Left lobe of liver (tissue), 2 donors: ENCODE measurements at regions not wholly inside any gene's neighbourhood (a gene's known extent, or its start where the extent isn't known, plus 50 kb on each side); places are given as distances from the start of the nearest gene placed in this dataset.

Source experiments
- ATAC-seq: fragments of 200-7000 bp; cut with Tn5 transposase; one replicate; pipeline ENCODE4 v1.9.1; 2020; ENCODE audit warnings: mild to moderate bottlenecking, moderate library complexity
- DNase-seq: peaks from one replicate; pipeline ENCODE4 v3.0.0-alpha.2; 2020; ENCODE audit warnings: low spot score
- donor health status: DM: no; HTN: no; CAD: no; lungs with moderate emphysema.
- donor health status: DM: no; HTN: yes; CAD: no.

- DNase-seq (no peak), ATAC-seq (no peak)
Measured at GRCh38 chr4:181157647-181158046, 1085.6 kb upstream of the TENM3 start.

GRCh38 chr4:181158971-181159370 is 1084.2 kb upstream of the TENM3 start:
- DNase-seq (no peak), ATAC-seq (no peak)

- ATAC-seq (no peak), DNase-seq (no peak)
Measured at GRCh38 chr4:181161669-181162068, 1081.5 kb upstream of the TENM3 start.

GRCh38 chr4:181162266-181162665 is 1080.9 kb upstream of the TENM3 start:
- no peak for ATAC-seq
- DNase-seq: no peak

GRCh38 chr4:181162676-181163075 is 1080.5 kb upstream of the TENM3 start:
- no peak for ATAC-seq
- no peak for DNase-seq

- DNase-seq: no peak
Measured at GRCh38 chr4:181166742-181167399, 1076.3 kb upstream of the TENM3 start.

GRCh38 chr4:181168011-181168805 is 1075.0 kb upstream of the TENM3 start:
- ATAC-seq (no peak), DNase-seq (no peak)

More at GRCh38 chr4:181166742-181167399, 1076.3 kb upstream of the TENM3 start:
- ATAC-seq: no peak

- DNase-seq (no peak), ATAC-seq (no peak)
Measured at GRCh38 chr4:181173046-181173445, 1070.2 kb upstream of the TENM3 start.

- ATAC-seq (no peak), DNase-seq (no peak)
Measured at GRCh38 chr4:181176306-181176705, 1066.9 kb upstream of the TENM3 start.

- no peak for DNase-seq
- no peak for ATAC-seq
Measured at GRCh38 chr4:181181331-181181730, 1061.9 kb upstream of the TENM3 start.

GRCh38 chr4:181189751-181190150 is 1053.5 kb upstream of the TENM3 start:
- no peak for DNase-seq
- ATAC-seq: no peak

- no peak for DNase-seq
- no peak for ATAC-seq
Measured at GRCh38 chr4:181193131-181193930, 1049.9 kb upstream of the TENM3 start.

GRCh38 chr4:181194096-181194495 is 1049.1 kb upstream of the TENM3 start:
- no peak for DNase-seq
- no peak for ATAC-seq

- ATAC-seq: no peak
- no peak for DNase-seq
Measured at GRCh38 chr4:181200076-181200475, 1043.1 kb upstream of the TENM3 start.

- no peak for ATAC-seq
- DNase-seq: no peak
Measured at GRCh38 chr4:181202240-181202639, 1041.0 kb upstream of the TENM3 start.

- DNase-seq (no peak), ATAC-seq (no peak)
Measured at GRCh38 chr4:181204109-181204508, 1039.1 kb upstream of the TENM3 start.

GRCh38 chr4:181213551-181213950 is 1029.7 kb upstream of the TENM3 start:
- no peak for ATAC-seq
- DNase-seq: no peak

- DNase-seq: no peak
Measured at GRCh38 chr4:181216501-181216900, 1026.7 kb upstream of the TENM3 start.

GRCh38 chr4:181219783-181220416 is 1023.3 kb upstream of the TENM3 start:
- DNase-seq (no peak), ATAC-seq (no peak)

More at GRCh38 chr4:181216501-181216900, 1026.7 kb upstream of the TENM3 start:
- no peak for ATAC-seq

GRCh38 chr4:181224852-181225251 is 1018.4 kb upstream of the TENM3 start:
- DNase-seq (no peak), ATAC-seq (no peak)

GRCh38 chr4:181225616-181226261 is 1017.5 kb upstream of the TENM3 start:
- ATAC-seq: no peak

More at GRCh38 chr4:181225616-181226261, 1017.5 kb upstream of the TENM3 start:
- DNase-seq: no peak
